OCI-LY1 (cell line): ENCODE measurements at regions not wholly inside any gene's neighbourhood (a gene's known extent, or its start where the extent isn't known, plus 50 kb on each side); places are given as distances from the start of the nearest gene placed in this dataset.

Experiments
- H2AFZ ChIP-seq: fragments of 200-600 bp; sonication (generic), shearing (Covaris generic); 2 replicates; pipeline ENCODE4 v1.6.0; 2014; ENCODE audit warnings: antibody characterized with exemption, mild to moderate bottlenecking, low read length
- H3F3A ChIP-seq: fragments of 200-600 bp; sonication (generic), shearing (Covaris generic); 2 replicates; pipeline ENCODE4 v1.6.0; 2014; ENCODE audit warnings: mild to moderate bottlenecking, antibody characterized with exemption, low read length, moderate library complexity; ENCODE audit not compliant: insufficient read depth
- H3K27ac ChIP-seq: fragments of 200-600 bp; sonication (generic); 2 replicates; pipeline ENCODE4 v1.5.1; 2014; ENCODE audit warnings: low read length, mixed run types, mild to moderate bottlenecking, low read depth; ENCODE audit not compliant: poor library complexity, severe bottlenecking
- H3K27me3 ChIP-seq: fragments of 200-600 bp; sonication (generic); 2 replicates; pipeline ENCODE4 v1.6.0; 2014; ENCODE audit warnings: antibody characterized with exemption, mild to moderate bottlenecking, low read length, moderate library complexity; ENCODE audit not compliant: insufficient read depth
- H3K36me3 ChIP-seq: fragments of 200-600 bp; sonication (generic); 2 replicates; pipeline ENCODE4 v1.6.1; 2014; ENCODE audit warnings: mild to moderate bottlenecking, antibody characterized with exemption, low read length, moderate library complexity, mixed read lengths; ENCODE audit not compliant: insufficient read depth
- H3K4me1 ChIP-seq: fragments of 200-600 bp; sonication (generic); 2 replicates; pipeline ENCODE4 v1.5.1; 2014; ENCODE audit warnings: mild to moderate bottlenecking, low read length, moderate library complexity; ENCODE audit not compliant: insufficient read depth, severe bottlenecking
- H3K4me2 ChIP-seq: fragments of 200-600 bp; sonication (generic), shearing (Covaris generic); 2 replicates; pipeline ENCODE4 v1.6.1; 2014; ENCODE audit warnings: low read length
- H3K4me3 ChIP-seq: fragments of 200-600 bp; sonication (generic); 2 replicates; pipeline ENCODE4 v1.5.1; 2014; ENCODE audit warnings: low read length, low read depth, mild to moderate bottlenecking, mixed read lengths; ENCODE audit not compliant: poor library complexity, severe bottlenecking
- H3K79me2 ChIP-seq: fragments of 200-600 bp; shearing (Covaris generic); 2 replicates; pipeline ENCODE4 v1.6.1; 2016; ENCODE audit warnings: mixed run types, low read length, mixed read lengths; ENCODE audit not compliant: insufficient read depth
- H3K9ac ChIP-seq: fragments of 200-600 bp; sonication (generic), shearing (Covaris generic); 2 replicates; pipeline ENCODE4 v1.6.1; 2014; ENCODE audit warnings: mild to moderate bottlenecking, low read length, mixed read lengths
- H3K9me2 ChIP-seq: fragments of 200-600 bp; sonication (generic), shearing (Covaris generic); 2 replicates; pipeline ENCODE4 v1.6.1; 2014; ENCODE audit warnings: low read depth, mild to moderate bottlenecking, low read length, mixed read lengths
- H3K9me3 ChIP-seq: fragments of 200-600 bp; shearing (Covaris generic); 2 replicates; pipeline ENCODE4 v1.6.1; 2014; ENCODE audit warnings: low read length, mixed read lengths
- H4K20me1 ChIP-seq: fragments of 200-600 bp; sonication (generic), shearing (Covaris generic); 2 replicates; pipeline ENCODE4 v1.6.0; 2016; ENCODE audit warnings: mild to moderate bottlenecking, low read length; ENCODE audit not compliant: insufficient read depth
- CTCF ChIP-seq: fragments of 200-600 bp; sonication (generic), shearing (Covaris generic); IDR thresholded peaks from 2 replicates; pipeline ENCODE4 v1.5.1; 2017; ENCODE audit warnings: mild to moderate bottlenecking, antibody characterized with exemption, low read length, moderate library complexity, mixed read lengths
- EZH2 ChIP-seq: fragments of 200-600 bp; sonication (generic), shearing (Covaris generic); IDR thresholded peaks from 2 replicates; pipeline ENCODE4 v1.8.0; 2017; ENCODE audit warnings: borderline replicate concordance, mixed run types, mild to moderate bottlenecking, antibody characterized with exemption, low read length, moderate library complexity, mixed read lengths

DNA sequence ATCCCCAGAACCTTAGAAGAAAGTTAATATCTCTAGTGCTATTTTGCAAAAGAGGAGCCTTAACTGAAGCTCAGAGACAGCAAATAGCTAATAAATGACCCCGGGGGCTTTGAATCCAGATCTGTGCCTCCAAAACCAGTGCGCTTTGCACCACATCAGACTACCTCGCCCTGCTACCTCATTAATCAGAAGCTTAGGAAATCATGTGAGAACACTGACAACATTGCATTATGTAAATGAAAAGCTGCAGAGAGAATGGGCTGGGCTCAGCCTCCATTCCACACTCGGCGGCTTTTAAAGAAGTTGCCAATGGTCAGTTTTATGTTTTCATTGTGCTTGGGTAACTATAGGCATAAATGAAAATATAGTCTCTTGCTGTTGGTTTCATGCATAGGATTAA lies 54.0 kb upstream of the STMND1 start:
- Histone ChIP-seq H3K4me2 (no peak overlapping the region), H3K4me1 (no peaks in the 10 kb centered on the region), H3K9ac (no peak overlapping the region), H3K79me2 (no peaks in the 10 kb centered on the region), H4K20me1 (no peaks in the 10 kb centered on the region), H3K9me2 (no peaks in the 10 kb centered on the region), H2AFZ (no peak overlapping the region), H3K36me3 (no peaks in the 10 kb centered on the region), H3F3A (no peaks in the 10 kb centered on the region), H3K9me3 (no peaks in the 10 kb centered on the region), H3K27ac (no peak overlapping the region), H3K27me3 (no peaks in the 10 kb centered on the region), H3K4me3 (no peak overlapping the region)
- no peak for TF ChIP-seq EZH2
- no peak for TF ChIP-seq CTCF

- Histone ChIP-seq H2AFZ (no peak overlapping the region), H3K9me2 (no peaks in the 10 kb centered on the region), H3F3A (no peaks in the 10 kb centered on the region), H3K27me3 (no peaks in the 10 kb centered on the region), H3K9ac (no peak overlapping the region), H4K20me1 (no peaks in the 10 kb centered on the region), H3K9me3 (no peaks in the 10 kb centered on the region), H3K27ac (no peak overlapping the region), H3K4me3 (no peak overlapping the region), H3K36me3 (no peaks in the 10 kb centered on the region), H3K79me2 (no peaks in the 10 kb centered on the region), H3K4me1 (no peaks in the 10 kb centered on the region), H3K4me2 (no peak overlapping the region)
- TF ChIP-seq EZH2 (no peak), CTCF (no peak)
Observed at GRCh38 chr6:17045581-17046322, 56.1 kb upstream of the STMND1 start.

GRCh38 chr6:17043148-17043522 lies 58.7 kb upstream of the STMND1 start:
- Histone ChIP-seq H3K27ac (no peak overlapping the region), H2AFZ (no peak overlapping the region), H4K20me1 (no peaks in the 10 kb centered on the region), H3K4me3 (no peak overlapping the region), H3K4me1 (no peaks in the 10 kb centered on the region), H3K36me3 (no peaks in the 10 kb centered on the region), H3F3A (no peaks in the 10 kb centered on the region), H3K9me3 (no peaks in the 10 kb centered on the region), H3K4me2 (no peak overlapping the region), H3K9me2 (no peaks in the 10 kb centered on the region), H3K27me3 (no peaks in the 10 kb centered on the region), H3K79me2 (no peaks in the 10 kb centered on the region), H3K9ac (no peak overlapping the region)
- no peak for TF ChIP-seq CTCF
- no peak for TF ChIP-seq EZH2
